D721Med (cell line): ENCODE measurements at regions not wholly inside any gene's neighbourhood (a gene's known extent, or its start where the extent isn't known, plus 50 kb on each side); places are given as distances from the start of the nearest gene placed in this dataset.

Experiments
- DNase-seq: peaks from one replicate; pipeline ENCODE4 v3.0.0; 2011; ENCODE audit warnings: low spot score; ENCODE audit not compliant: insufficient read length
- FAIRE-seq: peaks from 2 replicates; lab custom pipeline; 2011; peaks lifted over from hg19 to GRCh38; lab: Jason Lieb, UNC
- CTCF ChIP-seq: IDR thresholded peaks from 2 replicates; pipeline ENCODE4 v1.5.1; 2012; ENCODE audit warnings: mild to moderate bottlenecking, control low read depth; ENCODE audit not compliant: insufficient read depth; ENCODE audit errors: missing control alignments

GRCh38 chr2:8219096-8219495 lies 462.8 kb upstream of the ID2 start:
- DNase-seq: no peak
- no peak for TF ChIP-seq CTCF
- FAIRE-seq: no peak

GRCh38 chr2:8219631-8220355 lies 462.1 kb upstream of the ID2 start:
- FAIRE-seq (no peak), DNase-seq (no peak)
- TF ChIP-seq CTCF: no peak

- FAIRE-seq (no peak), DNase-seq (no peak)
- no peak for TF ChIP-seq CTCF
Measured at GRCh38 chr2:8222979-8223694, 458.7 kb upstream of the ID2 start.

- FAIRE-seq: no peak
- DNase-seq: no peak
- TF ChIP-seq CTCF: no peak
Measured at GRCh38 chr2:8223695-8224346, 458.0 kb upstream of the ID2 start.

GRCh38 chr2:8224347-8225190 lies 457.3 kb upstream of the ID2 start:
- TF ChIP-seq CTCF: no peak
- FAIRE-seq (no peak), DNase-seq (no peak)

GRCh38 chr2:8225266-8225665 lies 456.6 kb upstream of the ID2 start:
- no peak for DNase-seq
- no peak for FAIRE-seq
- no peak for TF ChIP-seq CTCF
